DND-41 (cell line): ENCODE measurements at regions not wholly inside any gene's neighbourhood (a gene's known extent, or its start where the extent isn't known, plus 50 kb on each side); places are given as distances from the start of the nearest gene placed in this dataset.

Experiments
- CTCF ChIP-seq: IDR thresholded peaks from 2 replicates; pipeline ENCODE4 v1.5.1; 2012; ENCODE audit warnings: borderline replicate concordance, low read length, moderate library complexity, mild to moderate bottlenecking; ENCODE audit not compliant: poor library complexity, severe bottlenecking; ENCODE audit errors: extremely low read depth
- EZH2 ChIP-seq: IDR thresholded peaks from 3 replicates; pipeline ENCODE4 v1.6.1; 2012; ENCODE audit warnings: borderline replicate concordance, low read depth, mild to moderate bottlenecking, moderate library complexity, low read length, inconsistent platforms; ENCODE audit not compliant: severe bottlenecking

GRCh38 chr17:56074361-56074890 lies 78.8 kb upstream of the ANKFN1 start:
- TF ChIP-seq CTCF = no peak
- no peak for TF ChIP-seq EZH2
